Endodermal cell (in vitro differentiated cells): ENCODE measurements at regions not wholly inside any gene's neighbourhood (a gene's known extent, or its start where the extent isn't known, plus 50 kb on each side); places are given as distances from the start of the nearest gene placed in this dataset.
"Not testable (repeated sequence)": the region's sequence is repeated elsewhere in the genome, so short reads cannot be mapped to it uniquely, and the experiment has no call there.

ENCODE experiments used
- DNase-seq: peaks from one replicate; pipeline ENCODE4 v3.0.0-alpha.2; 2017
- H3K27ac ChIP-seq: 2 replicates; pipeline ENCODE4 v1.5.1; 2013; ENCODE audit warnings: mild to moderate bottlenecking, low read depth, low read length, moderate library complexity
- H3K27me3 ChIP-seq: 2 replicates; pipeline ENCODE4 v1.6.1; 2013; ENCODE audit warnings: mild to moderate bottlenecking, low read length, moderate library complexity; ENCODE audit not compliant: insufficient read depth, control insufficient read depth, poor library complexity, severe bottlenecking
- H3K36me3 ChIP-seq: 2 replicates; pipeline ENCODE4 v1.7.0; 2013; ENCODE audit warnings: mild to moderate bottlenecking, low read length, moderate library complexity; ENCODE audit not compliant: control insufficient read depth, insufficient read depth
- H3K4me1 ChIP-seq: one replicate; pipeline ENCODE4 v1.7.0; 2013; ENCODE audit warnings: low read length; ENCODE audit not compliant: control insufficient read depth, insufficient read depth
- H3K4me3 ChIP-seq: 2 replicates; pipeline ENCODE4 v1.5.1; 2013; ENCODE audit warnings: mild to moderate bottlenecking, low read length, moderate library complexity
- H3K9ac ChIP-seq: 2 replicates; pipeline ENCODE4 v1.6.1; 2013; ENCODE audit warnings: mild to moderate bottlenecking, low read length, moderate library complexity; ENCODE audit not compliant: poor library complexity, severe bottlenecking; ENCODE audit errors: extremely low read depth
- H3K9me3 ChIP-seq: 2 replicates; pipeline ENCODE4 v1.6.1; 2013; ENCODE audit warnings: mild to moderate bottlenecking, low read length, moderate library complexity; ENCODE audit not compliant: control insufficient read depth
- H3K27ac Mint-ChIP-seq: 2 replicates; pipeline ENCODE4 v1.8.0; 2020; ENCODE audit warnings: mixed read lengths
- H3K27me3 Mint-ChIP-seq: 2 replicates; pipeline ENCODE4 v1.8.0; 2021; ENCODE audit warnings: mild to moderate bottlenecking, mixed read lengths; ENCODE audit not compliant: insufficient read depth
- H3K36me3 Mint-ChIP-seq: 2 replicates; pipeline ENCODE4 v1.8.0; 2020; ENCODE audit warnings: low read depth, mixed read lengths
- H3K4me1 Mint-ChIP-seq: 2 replicates; pipeline ENCODE4 v1.8.0; 2020; ENCODE audit warnings: mixed read lengths
- H3K4me3 Mint-ChIP-seq: 2 replicates; pipeline ENCODE4 v1.8.0; 2020; ENCODE audit warnings: mild to moderate bottlenecking, moderate library complexity, mixed read lengths
- H3K9me3 Mint-ChIP-seq: 2 replicates; pipeline ENCODE4 v1.8.0; 2020; ENCODE audit warnings: mild to moderate bottlenecking, mixed read lengths
- WGBS, 2 experiments: methylation state at CpG; one replicate each; pipeline versions ENCODE4 v1.1.5 to v1.1.7; 2013; ENCODE audit warnings: missing lambda C conversion rate in 2 of 2, mixed read lengths in 1 of 2; ENCODE audit not compliant: insufficient coverage in 1 of 2, insufficient read length in 1 of 2; 5-methylcytosine and 5-hydroxymethylcytosine counted together
- TF ChIP-seq, protein P1 (sequence below): fragments of 200-600 bp; sonication (generic); conservative IDR thresholded peaks from 2 replicates; pipeline ENCODE4 v1.5.0; 2021; ENCODE audit warnings: antibody characterized with exemption, mild to moderate bottlenecking

DNA sequence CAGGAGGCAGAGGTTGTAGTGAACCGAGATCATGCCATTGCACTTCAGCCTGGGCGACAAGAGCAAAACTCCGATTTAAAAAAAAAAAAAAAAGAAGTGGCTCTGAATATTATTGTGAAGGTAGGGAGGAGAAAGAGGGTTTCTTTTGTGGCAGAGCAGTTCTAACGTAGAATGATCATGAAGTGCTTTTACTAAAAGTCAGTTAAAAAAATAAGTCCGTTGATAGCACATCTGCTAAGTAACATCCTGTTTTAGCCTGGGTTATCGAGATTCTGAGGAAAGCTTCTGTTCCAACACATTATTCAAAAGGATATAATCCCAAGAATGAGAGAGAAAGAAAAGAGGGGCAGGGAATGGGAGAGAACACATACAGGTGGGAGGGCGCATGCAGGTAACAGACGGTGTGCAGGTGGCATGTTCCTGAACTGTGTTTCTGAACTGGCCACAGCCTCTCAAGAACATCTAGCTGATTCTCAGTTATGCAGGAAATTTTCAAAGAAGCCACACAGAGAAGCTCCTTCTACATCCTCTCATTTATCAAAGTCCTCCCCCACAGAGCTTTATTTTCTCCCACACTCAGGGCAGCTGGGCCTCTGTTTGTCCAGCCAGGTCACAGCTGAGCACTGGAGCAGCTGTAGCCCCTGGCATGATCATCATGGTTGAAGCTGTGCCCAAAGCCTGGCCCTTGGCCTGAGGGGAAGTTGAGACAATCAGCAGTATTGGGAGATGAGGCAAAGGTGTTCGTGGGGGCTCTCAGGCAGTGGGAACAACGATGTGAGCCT, 342.3 kb downstream of the ZNF674 start:
- H3K27ac Mint-ChIP-seq = no peak overlapping the region
- H3K36me3 ChIP-seq = no peaks in the 10 kb centered on the region
- WGBS, 2 experiments = 91 to 100% methylated on average over 2 to 10 of the region's 10 CpGs
- H3K27me3 ChIP-seq = no peaks in the 10 kb centered on the region
- H3K27me3 Mint-ChIP-seq = no peaks in the 10 kb centered on the region
- no peak for DNase-seq
- no peak overlapping the region for H3K4me3 ChIP-seq
- no peaks in the 10 kb centered on the region for H3K36me3 Mint-ChIP-seq
- no peaks in the 10 kb centered on the region for H3K4me1 ChIP-seq
- H3K9me3 ChIP-seq = no peaks in the 10 kb centered on the region
- H3K4me3 Mint-ChIP-seq = no peak overlapping the region
- H3K9ac ChIP-seq = no peak overlapping the region
- peaks cover 4% of the 10 kb centered on the region for H3K4me1 Mint-ChIP-seq
- H3K9me3 Mint-ChIP-seq = peaks cover 28% of the 10 kb centered on the region
- H3K27ac ChIP-seq = no peak overlapping the region
- TF ChIP-seq, protein P1, sequence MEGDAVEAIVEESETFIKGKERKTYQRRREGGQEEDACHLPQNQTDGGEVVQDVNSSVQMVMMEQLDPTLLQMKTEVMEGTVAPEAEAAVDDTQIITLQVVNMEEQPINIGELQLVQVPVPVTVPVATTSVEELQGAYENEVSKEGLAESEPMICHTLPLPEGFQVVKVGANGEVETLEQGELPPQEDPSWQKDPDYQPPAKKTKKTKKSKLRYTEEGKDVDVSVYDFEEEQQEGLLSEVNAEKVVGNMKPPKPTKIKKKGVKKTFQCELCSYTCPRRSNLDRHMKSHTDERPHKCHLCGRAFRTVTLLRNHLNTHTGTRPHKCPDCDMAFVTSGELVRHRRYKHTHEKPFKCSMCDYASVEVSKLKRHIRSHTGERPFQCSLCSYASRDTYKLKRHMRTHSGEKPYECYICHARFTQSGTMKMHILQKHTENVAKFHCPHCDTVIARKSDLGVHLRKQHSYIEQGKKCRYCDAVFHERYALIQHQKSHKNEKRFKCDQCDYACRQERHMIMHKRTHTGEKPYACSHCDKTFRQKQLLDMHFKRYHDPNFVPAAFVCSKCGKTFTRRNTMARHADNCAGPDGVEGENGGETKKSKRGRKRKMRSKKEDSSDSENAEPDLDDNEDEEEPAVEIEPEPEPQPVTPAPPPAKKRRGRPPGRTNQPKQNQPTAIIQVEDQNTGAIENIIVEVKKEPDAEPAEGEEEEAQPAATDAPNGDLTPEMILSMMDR = no peak

DNA sequence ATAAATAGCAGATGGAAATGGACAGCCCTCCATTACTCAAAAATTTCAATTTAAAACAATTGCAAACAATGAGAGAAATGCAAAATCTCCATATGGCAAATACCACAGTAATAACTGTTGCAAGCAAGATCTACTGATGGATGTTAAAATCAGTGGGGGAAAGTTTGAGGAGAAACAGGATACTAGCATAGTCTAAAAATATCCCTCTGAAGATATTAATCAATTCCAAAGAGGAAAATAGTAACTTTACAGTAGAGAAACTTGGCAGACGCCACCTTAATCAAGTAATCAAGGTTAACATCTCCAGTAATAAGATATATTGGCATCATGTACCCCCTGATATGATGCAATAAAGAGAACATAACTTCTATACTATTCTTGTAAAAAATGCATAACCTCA, 344.8 kb downstream of the ZNF674 start:
- Histone ChIP-seq H3K27ac (no peak overlapping the region), H3K27me3 (no peaks in the 10 kb centered on the region), H3K9ac (no peak overlapping the region), H3K4me1 (no peaks in the 10 kb centered on the region), H3K4me3 (no peak overlapping the region), H3K36me3 (no peaks in the 10 kb centered on the region), H3K9me3 (no peaks in the 10 kb centered on the region)
- no peak for DNase-seq
- Mint-ChIP-seq H3K36me3 (no peaks in the 10 kb centered on the region), H3K4me1 (peaks cover 4% of the 10 kb centered on the region), H3K4me3 (no peak overlapping the region), H3K9me3 (peaks cover 36% of the 10 kb centered on the region), H3K27me3 (no peaks in the 10 kb centered on the region), H3K27ac (no peak overlapping the region)
- TF ChIP-seq, protein P1 = no peak
- WGBS, 2 experiments = no CpG with 5 or more reads among the region's 1 CpG

GRCh38 chrX:46198858-46199257, 346.4 kb downstream of the ZNF674 start:
- WGBS, 2 experiments = 100% methylated on average over 1 of the region's 1 CpG; no CpG with 5 or more reads in 1 of the 2 experiments
- no peak for DNase-seq
- no peaks in the 10 kb centered on the region for H3K36me3 Mint-ChIP-seq
- H3K4me3 Mint-ChIP-seq = no peak overlapping the region
- Histone ChIP-seq H3K9ac (no peak overlapping the region), H3K36me3 (no peaks in the 10 kb centered on the region), H3K27me3 (no peaks in the 10 kb centered on the region), H3K4me3 (no peak overlapping the region), H3K9me3 (no peaks in the 10 kb centered on the region), H3K27ac (no peak overlapping the region), H3K4me1 (no peaks in the 10 kb centered on the region)
- TF ChIP-seq, protein P1 = no peak
- H3K27ac Mint-ChIP-seq = no peak overlapping the region
- peaks cover 46% of the 10 kb centered on the region for H3K9me3 Mint-ChIP-seq
- H3K4me1 Mint-ChIP-seq = peaks cover 4% of the 10 kb centered on the region
- H3K27me3 Mint-ChIP-seq = peaks cover 1% of the 10 kb centered on the region

GRCh38 chrX:46186811-46187106, 358.5 kb downstream of the ZNF674 start:
- H3K27ac Mint-ChIP-seq, H3K4me3 Mint-ChIP-seq, H3K9me3 ChIP-seq, H3K9ac ChIP-seq, H3K4me3 ChIP-seq, DNase-seq, H3K4me1 ChIP-seq, H3K36me3 ChIP-seq, H3K27me3 ChIP-seq, H3K27me3 Mint-ChIP-seq, H3K27ac ChIP-seq, H3K36me3 Mint-ChIP-seq, H3K4me1 Mint-ChIP-seq: not testable (repeated sequence)
- 100% methylated on average over 2 of the region's 2 CpGs; no CpG with 5 or more reads in 1 of the 2 experiments for WGBS, 2 experiments
- H3K9me3 Mint-ChIP-seq = peaks cover 32% of the 10 kb centered on the region
